ENCODE measurements at regions not wholly inside any gene's neighbourhood (a gene's known extent, or its start where the extent isn't known, plus 50 kb on each side); places are given as distances from the start of the nearest gene placed in this dataset.
"Not testable (repeated sequence)": the region's sequence is repeated elsewhere in the genome, so short reads cannot be mapped to it uniquely, and the experiment has no call there.

DNA sequence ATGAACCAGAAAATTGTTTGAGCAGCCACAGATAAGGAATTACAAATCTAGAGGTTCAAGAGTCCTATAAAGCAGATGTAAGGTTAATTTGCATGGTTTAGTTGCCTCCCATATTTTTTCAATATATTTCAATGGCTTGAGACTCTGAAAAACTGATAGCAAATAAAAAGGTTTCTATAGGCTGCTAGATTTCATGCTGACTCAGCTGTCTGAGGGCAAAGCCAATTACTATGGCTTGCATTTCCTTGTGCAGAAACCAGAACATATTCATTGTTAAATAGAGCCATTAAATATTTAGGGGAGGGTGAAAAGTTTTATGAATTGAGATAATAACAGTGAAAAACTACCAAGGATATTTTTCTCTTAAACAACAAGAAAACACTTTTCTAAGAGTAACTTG is 278.1 kb upstream of the CADM2 start:
- DNase-seq = no peak

DNA sequence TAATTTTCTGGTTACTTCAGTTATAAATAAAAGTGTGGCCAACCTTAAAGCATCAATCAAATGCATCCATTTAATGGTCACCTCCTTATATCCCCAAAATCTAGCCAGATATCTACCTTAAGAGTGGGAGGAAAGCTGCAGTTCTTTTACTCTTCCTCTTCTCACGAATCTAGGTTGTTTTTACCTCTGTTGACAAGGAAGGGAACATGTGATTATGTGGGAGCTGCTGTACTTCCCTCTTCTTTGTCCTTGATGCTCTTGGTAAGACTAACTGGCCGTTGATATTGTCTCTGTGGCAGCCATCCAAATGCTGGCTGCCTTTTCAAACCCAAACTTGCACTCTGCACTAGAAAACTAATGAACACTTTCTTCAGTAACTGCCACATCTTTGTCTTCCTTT is 275.3 kb upstream of the CADM2 start:
- no peak for DNase-seq

DNA sequence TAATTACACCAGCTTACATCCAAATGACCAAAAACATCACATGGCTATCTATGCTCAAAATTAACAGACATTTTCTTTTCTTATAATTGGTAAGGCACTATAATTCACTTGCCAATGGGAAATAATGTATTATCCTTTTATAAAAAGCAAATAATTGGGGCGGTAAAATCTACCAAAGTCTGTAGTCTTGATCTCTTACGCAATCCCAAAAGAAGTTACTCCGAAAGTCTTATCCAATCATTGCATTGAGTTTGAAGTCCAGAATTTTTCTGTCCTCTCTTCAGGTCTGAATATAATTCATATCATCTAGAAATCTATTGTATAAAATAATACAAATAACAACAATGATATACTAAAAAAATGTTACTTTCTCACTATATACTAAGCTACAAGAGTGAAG is 273.3 kb upstream of the CADM2 start:
- no peak for DNase-seq

DNA sequence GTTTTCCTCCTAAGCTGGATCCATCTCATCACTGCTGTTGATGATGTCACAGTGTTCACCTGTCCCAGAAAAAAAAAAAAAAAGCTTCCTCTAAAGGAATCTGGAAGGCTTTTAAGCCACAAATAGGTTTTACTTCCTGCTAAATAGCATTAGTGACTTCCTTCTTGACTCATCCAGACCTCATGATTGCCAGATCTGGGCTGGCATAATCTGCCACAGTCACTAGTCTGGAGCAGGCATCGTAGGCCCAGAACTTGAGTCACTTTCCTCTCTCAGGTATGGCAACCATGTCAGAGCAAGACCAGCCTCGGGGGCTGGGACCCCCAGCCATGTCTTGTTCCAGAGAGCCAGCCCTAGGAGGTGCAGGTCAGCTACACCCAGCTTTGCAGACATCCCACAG is 266.5 kb upstream of the CADM2 start:
- no peak for DNase-seq

DNA sequence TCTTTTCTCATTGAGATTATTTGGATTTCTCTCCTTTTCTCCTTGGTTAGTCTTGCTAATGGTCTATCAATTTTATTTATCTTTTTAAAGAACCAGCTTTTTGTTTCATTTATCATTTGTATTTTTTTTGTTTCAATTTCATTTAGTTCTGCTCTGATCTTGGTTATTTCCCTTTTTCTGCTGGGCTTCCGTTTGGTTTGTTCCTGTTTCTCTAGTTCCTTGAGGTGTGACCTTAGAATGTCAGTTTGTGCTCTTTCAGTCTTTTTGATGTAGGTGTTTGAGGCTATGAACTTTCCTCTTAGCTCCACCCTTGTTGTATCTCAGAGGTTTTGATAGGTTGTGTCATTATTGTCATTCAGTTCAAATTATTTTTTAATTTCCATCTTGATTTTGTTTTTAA is 248.5 kb upstream of the CADM2 start:
- not testable (repeated sequence) for DNase-seq

DNA sequence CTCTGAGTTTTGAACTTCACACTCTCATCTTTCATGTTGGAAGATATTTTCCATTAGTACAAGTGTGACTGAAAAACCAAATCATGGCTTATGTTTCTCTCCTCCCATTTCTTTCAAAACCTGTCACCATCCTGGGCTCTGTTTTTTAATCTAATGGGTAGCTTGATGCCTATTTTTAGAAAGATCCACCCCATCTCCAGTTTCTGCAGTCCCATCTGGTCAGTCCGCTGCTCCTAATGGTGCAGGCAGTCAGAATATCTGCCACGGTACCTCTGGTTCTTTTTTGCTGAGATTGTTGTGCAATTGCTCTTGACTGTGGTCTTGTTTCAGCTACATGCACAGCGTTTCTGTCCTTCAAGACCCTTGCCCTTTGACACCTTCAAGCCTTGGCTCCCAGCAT is 240.9 kb upstream of the CADM2 start:
- no peak for DNase-seq

DNA sequence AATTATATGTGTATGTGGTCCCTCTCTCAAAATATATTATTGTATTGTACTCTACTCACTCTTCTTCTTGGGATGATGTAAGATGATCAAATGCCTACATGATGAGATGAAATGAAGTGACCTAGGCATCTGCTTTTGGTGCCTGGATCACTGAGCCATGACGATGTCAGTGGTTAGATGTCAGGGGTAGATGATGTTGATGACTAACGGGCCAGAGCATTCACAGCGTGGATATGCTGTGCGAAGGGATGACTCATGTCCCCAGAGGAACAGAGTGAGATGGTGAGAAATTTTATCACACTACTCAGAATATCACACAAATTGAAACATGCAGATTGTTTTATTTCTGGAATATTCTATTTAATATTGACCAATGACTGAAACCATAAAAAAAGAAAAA is 233.9 kb upstream of the CADM2 start:
- no peak for DNase-seq

DNA sequence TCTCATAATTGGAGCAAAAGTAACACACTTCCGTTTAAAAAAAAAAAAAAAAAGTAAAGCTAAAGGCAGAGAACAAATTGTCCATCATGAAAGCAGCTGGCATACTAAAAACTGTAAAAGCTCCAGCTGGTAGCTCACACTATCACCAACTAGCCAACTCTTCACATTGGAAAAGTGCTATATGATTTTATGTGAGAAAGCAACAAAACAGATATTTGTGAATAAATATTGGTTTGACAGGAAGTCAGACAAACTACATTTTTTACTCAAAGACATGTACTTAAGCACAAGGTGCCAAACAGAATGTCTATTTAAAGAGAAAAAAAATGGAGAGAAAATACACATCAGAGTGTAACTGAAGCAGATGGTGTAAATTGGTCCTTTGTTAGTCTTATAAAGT is 231.2 kb upstream of the CADM2 start:
- no peak for DNase-seq

DNA sequence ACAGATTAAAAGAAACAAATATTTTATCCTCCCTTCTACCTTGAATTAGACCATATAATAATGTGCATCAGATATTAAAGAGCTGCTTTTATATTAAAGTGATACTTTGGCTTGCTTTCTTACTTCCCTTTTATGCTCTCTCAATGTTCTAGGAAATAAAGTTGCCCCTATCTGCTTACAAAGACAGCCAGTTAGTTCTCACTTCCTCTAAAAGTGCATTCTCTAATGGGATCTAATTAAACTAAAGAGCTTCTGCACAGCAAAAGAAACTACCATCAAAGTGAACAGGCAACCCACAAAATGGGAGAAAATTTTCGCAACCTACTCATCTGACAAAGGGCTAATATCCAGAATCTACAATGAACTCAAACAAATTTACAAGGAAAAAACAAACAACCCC is 224.1 kb upstream of the CADM2 start:
- not testable (repeated sequence) for DNase-seq

DNA sequence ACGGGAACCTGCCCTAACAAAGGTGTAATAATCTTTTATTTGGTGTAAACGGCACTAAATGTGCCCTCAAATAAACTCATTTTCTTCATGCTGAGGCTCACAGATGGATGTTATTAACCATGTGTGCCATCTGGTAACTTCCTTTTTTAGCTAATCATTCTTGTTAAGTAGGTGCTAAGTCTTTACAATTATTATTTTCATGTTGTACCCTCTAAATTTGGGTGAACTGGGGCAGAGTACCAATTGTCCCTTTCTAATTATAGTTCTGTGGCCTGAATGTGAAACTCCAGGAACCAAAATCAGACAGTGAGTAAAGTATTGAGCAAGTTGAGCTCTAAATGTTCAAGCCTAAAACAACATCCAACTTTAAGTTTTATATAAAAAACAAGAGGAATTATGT is 220.7 kb upstream of the CADM2 start:
- DNase-seq = peak; percentile 3

DNA sequence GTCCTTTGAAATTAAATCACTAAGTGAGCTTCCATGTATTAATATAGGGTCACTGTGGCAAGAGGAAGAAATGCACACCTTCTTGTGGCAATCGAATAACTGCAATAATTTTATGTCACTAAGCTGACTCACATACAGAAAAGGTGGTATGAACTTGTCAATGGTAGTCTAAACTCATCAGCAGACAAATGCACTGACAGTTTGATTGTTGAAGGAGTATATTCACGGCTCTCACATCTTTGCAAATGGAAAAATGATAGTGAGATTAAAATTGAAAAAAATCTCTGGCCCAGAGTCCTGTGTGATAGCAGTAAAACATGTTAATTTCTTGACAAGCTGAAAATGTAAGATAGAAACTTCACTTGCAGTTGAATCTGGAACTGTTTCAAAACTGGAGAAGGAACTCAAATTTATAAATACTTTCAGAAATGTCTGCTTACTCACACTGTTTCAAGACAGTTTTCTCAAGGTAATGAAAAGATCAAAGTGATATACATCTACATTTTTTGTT is 215.8 kb upstream of the CADM2 start:
- DNase-seq = no peak

DNA sequence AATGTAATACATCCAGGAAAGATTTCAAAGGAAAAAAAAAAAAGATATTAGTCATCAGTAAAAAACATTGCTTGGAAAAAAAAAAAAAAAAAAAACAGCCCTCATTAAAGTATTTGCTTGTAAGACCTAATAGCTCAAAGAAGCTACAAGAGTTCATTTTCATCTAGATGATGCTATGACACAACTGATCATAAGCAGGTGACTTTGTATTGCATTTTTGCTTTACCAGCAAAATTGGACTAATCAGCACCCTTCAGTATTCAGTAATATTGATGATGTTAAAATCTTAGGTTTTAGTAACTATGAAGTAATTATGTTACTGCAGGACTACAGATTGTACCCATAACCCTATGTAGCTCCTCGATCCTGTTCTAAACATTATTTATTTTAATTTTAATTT is 214.7 kb upstream of the CADM2 start:
- no peak for DNase-seq

DNA sequence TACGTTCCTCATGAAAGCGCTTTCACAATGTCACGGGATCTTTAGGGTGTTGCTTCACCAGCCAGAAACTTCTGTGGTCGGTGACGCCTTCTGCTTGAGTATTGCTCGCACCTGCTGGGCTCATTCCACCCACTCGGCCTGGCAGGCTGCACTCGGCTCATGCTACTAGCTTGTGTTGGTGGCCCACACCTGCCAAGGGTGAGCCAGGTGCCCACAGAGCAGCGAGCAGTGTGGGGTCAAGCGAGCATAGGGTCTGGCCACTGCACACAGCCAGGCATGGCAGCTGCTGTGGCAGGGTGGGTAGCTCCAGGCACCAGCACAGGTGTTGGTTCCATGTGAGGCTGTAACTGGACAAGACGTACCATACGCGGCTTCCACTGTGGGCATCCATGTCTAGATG is 202.9 kb upstream of the CADM2 start:
- no peak for DNase-seq

DNA sequence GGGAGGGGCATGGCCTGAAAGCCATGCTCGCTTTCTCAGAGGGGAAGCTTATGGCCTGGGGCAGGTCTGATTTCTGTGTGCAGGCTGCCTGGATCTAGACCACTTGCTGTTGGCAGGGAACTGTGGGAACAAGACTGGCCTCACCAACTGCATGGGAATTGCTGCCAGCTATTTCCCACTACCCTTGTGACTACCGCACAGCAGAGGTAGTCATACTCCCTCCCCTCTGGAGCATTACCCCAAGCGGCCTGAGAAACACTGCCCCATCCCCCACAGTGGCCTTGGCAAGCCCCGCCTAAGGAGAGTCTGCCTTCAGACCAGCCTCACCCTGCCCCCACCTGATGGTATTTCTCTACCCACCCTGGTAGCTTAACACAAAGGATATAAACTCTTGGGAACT is 199.4 kb upstream of the CADM2 start:
- DNase-seq = no peak

DNA sequence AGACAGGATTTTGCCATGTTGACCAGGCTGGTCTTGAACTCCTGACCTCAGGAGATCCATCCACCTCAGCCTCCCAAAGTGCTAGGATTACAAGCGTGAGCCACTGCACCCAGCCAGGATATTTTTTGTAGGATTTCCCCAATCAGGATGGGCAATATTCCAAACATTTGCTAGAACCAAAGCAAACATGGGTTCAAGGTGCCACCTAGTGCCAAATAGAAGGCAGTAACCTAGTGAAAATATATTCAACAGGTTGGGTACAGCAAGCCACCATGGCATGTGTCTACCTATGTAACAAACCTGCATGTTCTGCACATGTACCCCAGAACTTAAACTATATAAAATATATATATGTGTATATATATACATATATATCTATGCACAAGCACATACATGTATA is 185.9 kb upstream of the CADM2 start:
- DNase-seq = peak; percentile 1

DNA sequence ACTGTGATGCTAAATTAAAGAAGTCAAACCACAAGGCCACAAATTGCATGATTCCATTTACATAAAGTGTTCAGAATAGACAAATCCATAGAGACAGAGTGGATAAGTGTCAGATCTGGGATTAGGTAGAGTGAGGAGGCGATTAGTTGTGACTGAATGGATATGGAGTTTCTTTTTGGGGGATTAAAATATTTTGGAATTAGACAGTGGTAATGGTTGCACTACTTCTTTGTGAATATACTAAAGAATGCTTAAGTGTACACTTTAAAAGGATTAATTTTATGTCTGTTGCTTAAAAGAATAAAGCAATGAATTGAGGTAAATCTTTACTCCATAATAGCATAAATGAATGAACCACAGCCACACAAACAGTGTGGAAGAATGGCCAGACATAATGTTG is 175.5 kb upstream of the CADM2 start:
- DNase-seq = no peak

DNA sequence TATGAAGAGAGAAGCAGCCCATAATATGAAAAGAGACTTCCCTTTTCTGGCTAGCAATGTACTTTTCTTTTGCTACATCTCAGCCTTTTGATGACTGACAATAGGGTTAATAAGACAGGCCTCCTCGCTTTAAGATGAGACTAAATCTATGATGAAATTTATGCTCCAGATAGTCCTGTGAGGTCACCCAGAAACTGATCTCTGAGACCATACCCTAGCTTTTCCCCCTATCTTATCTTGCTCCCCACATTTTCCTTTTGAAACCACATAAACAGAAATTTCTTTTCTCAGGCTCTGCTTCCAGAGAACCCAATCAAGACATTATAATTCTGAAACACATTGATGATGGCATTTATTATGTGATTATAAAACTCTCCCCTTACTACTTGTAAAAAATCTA is 168.8 kb upstream of the CADM2 start:
- no peak for DNase-seq

DNA sequence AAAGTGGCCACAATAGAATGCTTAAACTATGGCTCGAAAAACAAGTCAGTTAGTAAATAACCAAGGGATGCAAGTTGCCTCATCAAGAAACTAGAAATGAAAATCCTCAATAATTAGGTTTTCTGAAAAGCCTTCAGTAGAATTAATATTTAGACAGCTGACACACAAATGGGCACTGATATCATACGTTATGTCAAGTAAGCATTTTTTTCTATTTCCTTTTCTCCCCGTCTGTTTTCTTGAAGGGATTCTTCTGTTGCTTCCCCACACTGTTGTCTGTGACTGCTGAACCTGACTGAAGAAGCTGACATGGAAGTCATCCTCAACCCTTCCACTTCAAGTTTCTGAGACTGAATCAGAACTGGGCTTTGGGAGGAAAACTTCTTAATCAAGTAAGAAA is 151.8 kb upstream of the CADM2 start:
- no peak for DNase-seq

DNA sequence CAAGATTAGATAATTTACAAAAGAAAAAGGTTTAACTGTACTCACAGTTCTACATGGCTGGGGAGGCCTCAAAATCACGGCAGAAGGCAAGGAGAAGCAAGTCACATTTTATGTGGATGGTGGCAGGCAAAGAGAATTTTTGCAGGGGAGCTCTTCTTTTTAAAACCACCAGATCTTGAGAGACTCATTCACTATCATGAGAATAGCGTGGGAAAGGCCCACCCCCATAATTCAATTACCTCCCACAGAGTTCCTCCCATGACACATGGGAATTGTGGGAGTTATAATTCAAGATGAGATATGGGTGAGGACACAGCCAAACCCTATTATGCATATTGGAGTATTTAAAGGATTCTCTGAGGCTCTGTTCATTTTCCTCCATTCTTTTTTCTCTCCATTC is 138.7 kb upstream of the CADM2 start:
- DNase-seq = no peak

DNA sequence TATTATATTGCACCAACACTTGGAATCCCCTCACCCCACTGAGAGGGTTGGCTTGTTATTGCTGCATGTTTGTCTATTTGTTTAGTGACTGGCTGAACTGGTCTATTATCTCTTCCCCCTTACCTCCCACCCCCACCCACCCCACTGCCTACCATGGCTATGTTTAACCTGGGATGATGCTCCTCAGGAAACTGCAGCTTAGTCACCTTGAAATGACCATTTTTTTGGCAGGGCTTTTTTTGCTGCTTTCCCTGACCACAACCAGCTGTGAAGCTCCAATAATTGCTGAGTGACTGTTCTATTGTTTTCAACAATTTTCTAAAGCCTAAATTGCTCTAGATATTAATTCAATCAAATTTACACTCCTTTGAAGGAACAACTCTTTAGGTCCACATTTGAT is 137.9 kb upstream of the CADM2 start:
- DNase-seq = no peak

DNA sequence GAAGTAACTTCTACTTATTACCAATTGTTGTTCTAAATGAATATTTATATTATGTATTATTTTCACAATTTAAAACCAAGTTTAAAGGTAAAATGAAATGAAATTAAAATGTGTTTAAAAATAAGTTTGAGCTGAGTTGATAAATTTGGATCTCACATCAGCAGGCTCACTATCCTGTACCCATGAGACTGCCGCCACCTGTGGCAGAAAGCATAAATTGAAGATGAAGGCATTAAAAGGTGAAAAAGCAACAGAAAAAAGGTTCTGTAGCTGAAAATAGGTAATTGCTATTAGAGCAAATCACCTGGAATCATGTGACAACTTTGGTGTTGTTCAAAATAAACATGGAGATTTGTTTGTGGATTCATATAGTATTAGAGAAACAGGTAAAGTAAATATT is 133.0 kb upstream of the CADM2 start:
- DNase-seq = no peak

DNA sequence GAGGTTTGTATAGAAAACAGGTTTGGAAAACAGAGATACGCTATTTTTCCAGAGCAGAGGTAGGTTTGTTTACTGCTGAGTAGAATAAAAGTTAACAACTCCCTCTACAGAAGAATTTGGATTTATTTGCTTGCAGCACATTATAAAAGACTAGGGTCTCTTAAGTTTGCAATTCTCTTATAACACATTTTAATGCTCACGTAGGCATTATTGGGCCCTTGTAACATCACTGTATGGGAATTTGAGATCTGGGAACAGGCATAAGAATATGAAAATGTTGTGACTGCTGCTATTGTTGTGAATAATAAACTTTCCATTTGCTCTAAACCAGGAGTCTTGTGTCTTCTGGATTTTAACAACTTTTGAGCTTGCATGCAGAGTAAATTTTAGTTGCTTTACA is 128.3 kb upstream of the CADM2 start:
- DNase-seq = no peak

DNA sequence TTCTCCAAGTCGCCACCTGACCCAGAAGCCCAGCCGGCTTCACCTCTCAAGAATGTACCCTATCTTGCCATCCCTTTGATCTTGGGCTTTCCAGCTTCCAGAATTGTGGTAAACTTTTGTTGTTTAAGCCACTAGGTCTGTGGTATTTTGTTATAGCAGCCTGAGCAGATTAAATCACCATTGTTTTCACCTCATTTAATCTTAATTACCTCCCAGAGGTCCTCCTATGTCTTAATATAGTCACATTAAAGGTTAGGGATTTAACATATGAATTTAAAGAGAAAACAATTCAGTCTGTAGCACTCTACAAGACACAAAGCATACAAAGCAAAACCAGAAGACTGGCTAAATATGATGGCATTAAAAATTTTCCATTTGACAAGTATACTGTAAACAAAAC is 123.4 kb upstream of the CADM2 start:
- DNase-seq = no peak

DNA sequence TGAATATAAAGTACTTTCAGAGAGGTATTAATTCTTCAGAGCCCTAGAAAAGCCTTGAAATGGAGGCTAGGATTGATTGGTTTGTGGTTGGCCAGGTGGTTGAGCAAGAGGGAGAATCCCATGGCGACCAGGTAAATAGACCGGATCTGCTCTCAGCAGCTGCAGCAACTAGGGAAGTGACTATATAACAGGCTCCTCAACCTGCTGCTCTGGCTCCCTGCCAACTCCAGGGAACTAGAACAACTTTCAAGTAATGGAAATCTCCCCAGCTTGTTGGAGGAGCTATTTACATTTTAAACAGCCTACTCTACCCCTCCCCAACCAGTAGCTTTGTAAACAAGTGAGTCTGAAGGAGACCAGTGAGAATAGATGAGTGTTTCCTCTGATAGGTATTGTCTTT is 121.8 kb upstream of the CADM2 start:
- DNase-seq = peak; percentile 81

DNA sequence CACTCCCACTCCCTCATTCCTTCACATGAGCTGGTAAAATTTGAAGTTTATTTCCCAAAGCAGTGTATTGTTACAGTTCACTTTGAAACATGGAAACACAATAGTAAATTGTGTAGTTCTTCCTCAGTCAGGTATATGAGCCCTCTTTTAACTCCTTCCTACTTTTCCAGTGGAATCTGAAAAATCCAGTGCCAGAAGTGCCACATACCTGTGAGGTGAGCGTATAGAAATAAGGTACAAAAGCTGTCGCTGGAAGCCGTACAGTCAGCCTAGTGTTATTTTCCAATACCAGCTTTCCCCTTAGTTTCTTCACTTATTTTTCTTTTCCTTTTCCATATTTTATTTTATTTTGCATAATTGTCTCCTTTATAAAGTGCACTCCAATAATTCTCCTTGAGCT is 81.7 kb upstream of the CADM2 start:
- no peak for DNase-seq

DNA sequence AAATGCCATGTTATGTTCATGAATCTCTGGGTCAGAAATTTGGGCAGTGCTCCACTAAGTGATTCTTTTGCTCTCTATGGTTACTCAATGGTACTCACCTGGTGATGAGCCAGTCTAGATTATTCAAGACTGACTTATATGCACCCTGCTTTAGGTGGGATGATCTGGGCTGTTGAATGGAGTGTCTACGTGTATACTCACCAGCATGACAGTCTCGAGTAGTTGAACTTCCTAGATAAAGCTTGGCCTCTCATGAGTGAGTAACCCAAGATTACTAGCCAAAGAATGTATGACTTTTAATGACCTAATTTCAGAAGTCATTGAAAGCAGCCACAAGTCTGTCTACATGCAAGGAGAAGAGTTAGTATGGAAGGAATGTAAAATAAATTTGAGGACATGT is 77.5 kb upstream of the CADM2 start:
- no peak for DNase-seq

All from COR-L47 (cell line).